GM23248 (cell line): ENCODE measurements at regions not wholly inside any gene's neighbourhood (a gene's known extent, or its start where the extent isn't known, plus 50 kb on each side); places are given as distances from the start of the nearest gene placed in this dataset.

ENCODE experiments used
- EZH2 ChIP-seq: fragments of 200-600 bp; sonication (generic); IDR thresholded peaks from 2 replicates; pipeline ENCODE4 v1.6.1; 2018; ENCODE audit warnings: antibody characterized with exemption, mild to moderate bottlenecking; ENCODE audit not compliant: insufficient read depth, poor library complexity, severe bottlenecking
- EZH2phosphoT487 ChIP-seq: fragments of 200-600 bp; sonication (generic); IDR thresholded peaks from 2 replicates; pipeline ENCODE4 v1.6.1; 2018; ENCODE audit warnings: antibody characterized with exemption, moderate library complexity, mild to moderate bottlenecking, low read depth; ENCODE audit not compliant: insufficient read depth

- no peak for TF ChIP-seq EZH2
- TF ChIP-seq EZH2phosphoT487 = no peak
These were observed 401.8 kb downstream of the PRDM5 start for GRCh38 chr4:120520761-120521160.
